Large intestine (tissue), 3 donors: ENCODE measurements at regions not wholly inside any gene's neighbourhood (a gene's known extent, or its start where the extent isn't known, plus 50 kb on each side); places are given as distances from the start of the nearest gene placed in this dataset.
"Not testable (repeated sequence)": the region's sequence is repeated elsewhere in the genome, so short reads cannot be mapped to it uniquely, and the experiment has no call there.

Source experiments
- DNase-seq, 2 donors: peaks; one replicate each; pipeline versions ENCODE4 v3.0.0 to v3.0.0-alpha.2; 2013
- H3K27ac ChIP-seq: one replicate; pipeline ENCODE4 v1.5.1; 2013; ENCODE audit warnings: low read length
- H3K27me3 ChIP-seq: 2 replicates; pipeline ENCODE4 v1.6.1; 2013; ENCODE audit warnings: low read length; ENCODE audit not compliant: control insufficient read depth, insufficient read depth
- H3K36me3 ChIP-seq: 2 replicates; pipeline ENCODE4 v1.6.1; 2013; ENCODE audit warnings: low read length; ENCODE audit not compliant: control insufficient read depth, insufficient read depth
- H3K4me1 ChIP-seq: one replicate; pipeline ENCODE4 v1.6.1; 2013; ENCODE audit warnings: low read length; ENCODE audit not compliant: control insufficient read depth, insufficient read depth
- H3K4me3 ChIP-seq: one replicate; pipeline ENCODE4 v1.5.1; 2013; ENCODE audit warnings: low read length
- H3K9me3 ChIP-seq: one replicate; pipeline ENCODE4 v1.6.1; 2013; ENCODE audit warnings: mild to moderate bottlenecking, low read depth, low read length, moderate library complexity; ENCODE audit not compliant: control insufficient read depth
- WGBS: methylation state at CpG from one replicate; pipeline ENCODE4 v1.1.5; 2013; ENCODE audit warnings: low lambda C conversion rate; ENCODE audit not compliant: insufficient coverage; 5-methylcytosine and 5-hydroxymethylcytosine counted together

DNA sequence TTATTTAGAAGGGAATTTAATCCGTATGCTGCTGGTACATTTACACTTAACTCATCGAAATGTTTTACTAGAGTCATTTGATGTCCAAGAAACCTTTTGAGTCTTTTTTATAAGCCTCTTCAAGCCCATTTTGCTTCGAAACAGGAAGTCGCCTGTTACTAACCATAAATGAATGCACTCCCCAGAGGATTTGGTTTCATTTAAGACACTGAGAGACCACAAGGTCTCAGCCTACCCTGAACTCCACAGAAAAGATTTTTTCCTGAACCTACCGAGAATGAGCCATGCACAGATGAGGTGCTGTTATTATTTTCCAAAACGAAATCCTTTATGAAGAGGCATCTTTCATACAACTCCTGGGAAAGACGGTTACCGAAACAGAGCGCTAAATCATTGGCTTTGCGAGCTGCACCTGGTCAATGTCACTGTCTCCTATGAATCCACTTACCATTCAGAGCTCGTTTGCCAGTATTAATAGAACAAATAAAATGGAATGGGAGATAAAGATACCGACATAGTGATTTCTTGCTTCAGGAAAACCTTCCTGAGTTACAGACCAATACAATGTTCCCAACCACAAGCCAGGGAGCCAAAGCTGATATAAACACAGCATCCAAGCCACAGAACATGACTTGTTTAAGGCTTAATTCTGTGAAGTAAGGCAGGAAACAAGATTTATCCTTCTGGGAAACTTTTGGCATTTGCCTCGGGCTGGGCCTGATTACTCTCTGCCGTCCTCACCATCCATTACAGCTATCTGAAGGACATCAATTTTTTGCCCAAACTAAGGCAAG, 382.1 kb downstream of the OSR1 start:
- H3K27me3 ChIP-seq = no peaks in the 10 kb centered on the region
- no peaks in the 10 kb centered on the region for H3K36me3 ChIP-seq
- H3K4me3 ChIP-seq = no peak overlapping the region
- no peaks in the 10 kb centered on the region for H3K4me1 ChIP-seq
- no peaks in the 10 kb centered on the region for H3K9me3 ChIP-seq
- WGBS = 100% methylated on average over 1 of the region's 14 CpGs
- H3K27ac ChIP-seq = peak overlapping the region; percentile 1
- no peak for DNase-seq

DNA sequence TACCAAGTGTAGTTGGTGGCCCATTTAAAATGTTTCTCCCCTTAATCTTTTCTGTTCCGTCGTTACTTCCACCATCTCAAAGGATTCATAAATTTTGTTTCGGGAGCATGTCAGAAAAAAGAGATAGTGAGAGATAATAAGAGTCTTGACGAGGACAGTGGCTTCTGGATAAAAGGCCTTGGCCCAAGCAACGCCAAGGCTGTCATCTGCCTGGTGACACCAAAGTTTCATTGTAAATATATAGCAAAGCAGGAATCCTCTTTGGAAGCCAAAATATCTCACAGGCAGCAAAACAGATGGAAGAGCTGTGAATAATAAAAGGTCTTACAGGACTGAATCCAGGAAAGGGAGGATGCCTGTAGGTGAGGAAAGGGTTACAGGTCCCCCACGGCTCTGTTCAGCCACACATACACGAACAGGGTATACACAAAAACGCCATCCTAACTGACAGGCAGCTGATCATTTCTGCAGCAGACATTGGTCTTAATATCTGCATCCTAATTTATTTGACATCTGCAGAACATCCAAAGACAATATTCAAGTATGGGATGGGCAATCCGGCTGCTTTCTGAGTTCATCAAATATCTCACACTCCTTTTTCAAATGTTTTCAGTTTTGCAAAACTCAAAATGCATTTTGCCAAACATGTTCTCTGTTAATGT, 382.8 kb downstream of the OSR1 start:
- WGBS = 80% methylated on average over 1 of the region's 9 CpGs
- no peak overlapping the region for H3K4me3 ChIP-seq
- H3K9me3 ChIP-seq = no peaks in the 10 kb centered on the region
- H3K36me3 ChIP-seq = no peaks in the 10 kb centered on the region
- H3K27ac ChIP-seq = no peak overlapping the region
- no peak for DNase-seq
- H3K27me3 ChIP-seq = no peaks in the 10 kb centered on the region
- no peaks in the 10 kb centered on the region for H3K4me1 ChIP-seq

DNA sequence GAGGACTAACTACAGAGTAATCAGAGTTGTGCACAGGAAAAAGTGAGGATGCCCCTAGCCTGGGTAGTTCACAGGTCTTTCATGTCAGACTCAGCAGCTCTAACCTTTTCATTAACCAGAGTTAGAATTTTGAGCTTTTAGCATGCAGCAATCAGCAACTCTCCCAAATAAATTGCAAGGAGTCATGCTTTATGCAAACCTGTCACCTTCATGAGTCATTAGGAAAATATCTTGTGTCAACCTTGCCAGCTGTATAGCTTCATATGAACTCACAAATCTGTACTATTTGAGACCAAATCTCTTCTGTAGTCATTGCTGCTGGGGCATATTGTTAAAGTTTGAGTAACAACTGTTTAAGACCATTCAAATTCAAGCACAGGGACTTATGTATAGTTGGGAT, 382.3 kb upstream of the NT5C1B start:
- Histone ChIP-seq H3K27ac (no peak overlapping the region), H3K4me1 (no peaks in the 10 kb centered on the region), H3K4me3 (no peak overlapping the region), H3K36me3 (no peaks in the 10 kb centered on the region), H3K9me3 (no peaks in the 10 kb centered on the region), H3K27me3 (no peaks in the 10 kb centered on the region)
- DNase-seq = no peak

DNA sequence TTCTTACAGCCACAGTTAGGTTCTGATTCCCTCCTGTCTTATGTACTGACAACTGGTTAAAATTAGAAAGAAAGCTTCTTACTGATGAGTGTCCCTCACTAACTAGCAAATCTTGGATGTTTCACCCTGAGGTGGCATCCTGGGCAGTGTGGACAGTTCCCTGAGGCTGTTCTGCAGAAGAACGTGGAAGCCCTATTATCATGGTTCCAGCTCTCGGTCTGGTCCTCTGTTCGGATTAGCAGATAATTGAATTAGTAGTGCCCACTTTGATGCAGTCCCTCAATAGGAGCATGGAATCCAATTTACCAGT, 381.7 kb upstream of the NT5C1B start:
- no peaks in the 10 kb centered on the region for H3K4me1 ChIP-seq
- H3K27me3 ChIP-seq = no peaks in the 10 kb centered on the region
- H3K36me3 ChIP-seq = no peaks in the 10 kb centered on the region
- H3K9me3 ChIP-seq = no peaks in the 10 kb centered on the region
- no peak overlapping the region for H3K27ac ChIP-seq
- H3K4me3 ChIP-seq = no peak overlapping the region
- WGBS = 80% methylated on average over 1 of the region's 3 CpGs
- no peak for DNase-seq

DNA sequence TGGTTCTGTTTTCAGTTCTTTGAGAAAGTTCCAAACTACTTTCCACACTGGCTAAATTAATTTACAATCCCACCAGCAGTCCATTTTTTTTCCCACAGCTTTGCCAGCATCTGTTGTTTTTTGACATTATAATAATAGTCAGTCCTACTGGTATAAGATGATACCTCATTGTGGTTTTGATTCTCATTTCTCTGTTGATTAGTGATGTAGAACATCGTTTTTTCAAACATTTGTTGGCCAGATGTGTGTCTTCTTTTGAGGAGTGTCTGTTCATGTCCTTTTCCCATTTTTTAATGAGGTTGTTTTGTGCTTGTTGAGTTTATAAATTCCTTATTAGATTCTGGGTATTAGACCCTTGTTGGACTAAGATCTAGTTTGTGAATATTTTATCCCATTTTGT, 376.8 kb upstream of the NT5C1B start:
- H3K9me3 ChIP-seq = no peaks in the 10 kb centered on the region
- no peaks in the 10 kb centered on the region for H3K4me1 ChIP-seq
- WGBS = no CpG with 5 or more reads among the region's 1 CpG
- DNase-seq = no peak
- H3K27ac ChIP-seq = no peak overlapping the region
- no peaks in the 10 kb centered on the region for H3K36me3 ChIP-seq
- no peaks in the 10 kb centered on the region for H3K27me3 ChIP-seq
- no peak overlapping the region for H3K4me3 ChIP-seq

DNA sequence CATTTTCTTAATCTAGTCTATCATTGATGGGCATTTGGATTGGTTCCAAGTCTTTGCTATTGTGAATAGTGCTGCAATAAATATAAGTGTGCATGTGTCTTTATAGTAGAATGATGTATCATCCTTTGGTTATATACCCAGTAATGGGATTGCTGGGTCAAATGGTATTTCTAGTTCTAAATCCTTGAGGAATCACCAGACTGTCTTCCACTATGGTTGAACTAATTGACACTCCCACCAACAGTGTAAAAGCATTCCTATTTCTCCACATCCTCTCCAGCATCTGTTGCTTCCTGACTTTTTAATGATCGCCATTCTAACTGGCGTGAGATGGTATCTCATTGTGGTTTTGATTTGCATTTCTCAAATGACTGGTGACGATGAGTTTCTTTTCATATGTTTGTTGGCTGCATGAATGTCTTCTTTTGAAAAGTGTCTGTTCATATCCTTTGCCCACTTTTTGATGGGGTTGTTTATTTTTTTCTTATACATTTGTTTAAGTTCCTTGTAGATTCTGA, 374.4 kb upstream of the NT5C1B start:
- DNase-seq, H3K4me3 ChIP-seq, H3K27ac ChIP-seq, H3K27me3 ChIP-seq, H3K9me3 ChIP-seq, H3K4me1 ChIP-seq, H3K36me3 ChIP-seq: not testable (repeated sequence)
- WGBS = no CpG with 5 or more reads among the region's 3 CpGs

DNA sequence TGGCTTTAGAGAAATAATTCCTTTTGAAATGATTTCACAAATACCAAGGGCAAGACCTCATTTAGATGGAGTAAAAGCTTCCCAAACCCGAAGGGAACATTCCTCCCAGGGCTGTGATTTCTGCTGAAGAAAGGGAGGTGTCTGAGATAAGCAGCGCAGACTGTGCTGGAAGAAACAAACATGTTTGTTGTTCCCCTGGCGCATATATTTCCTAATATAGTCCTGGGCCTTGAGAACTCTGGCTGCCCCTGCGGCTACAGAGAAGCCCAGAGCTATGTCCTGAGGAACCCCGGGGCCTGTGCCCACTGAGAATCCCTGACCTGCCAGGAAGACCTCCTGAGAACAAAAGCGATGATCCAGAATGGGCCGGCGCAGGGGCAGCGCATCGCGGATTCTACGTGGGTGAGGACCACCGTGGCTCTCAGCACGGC, 372.6 kb upstream of the NT5C1B start:
- no peak overlapping the region for H3K4me3 ChIP-seq
- no peaks in the 10 kb centered on the region for H3K9me3 ChIP-seq
- WGBS = no CpG with 5 or more reads among the region's 14 CpGs
- no peaks in the 10 kb centered on the region for H3K27me3 ChIP-seq
- H3K27ac ChIP-seq = no peak overlapping the region
- no peaks in the 10 kb centered on the region for H3K36me3 ChIP-seq
- no peak for DNase-seq
- no peaks in the 10 kb centered on the region for H3K4me1 ChIP-seq

DNA sequence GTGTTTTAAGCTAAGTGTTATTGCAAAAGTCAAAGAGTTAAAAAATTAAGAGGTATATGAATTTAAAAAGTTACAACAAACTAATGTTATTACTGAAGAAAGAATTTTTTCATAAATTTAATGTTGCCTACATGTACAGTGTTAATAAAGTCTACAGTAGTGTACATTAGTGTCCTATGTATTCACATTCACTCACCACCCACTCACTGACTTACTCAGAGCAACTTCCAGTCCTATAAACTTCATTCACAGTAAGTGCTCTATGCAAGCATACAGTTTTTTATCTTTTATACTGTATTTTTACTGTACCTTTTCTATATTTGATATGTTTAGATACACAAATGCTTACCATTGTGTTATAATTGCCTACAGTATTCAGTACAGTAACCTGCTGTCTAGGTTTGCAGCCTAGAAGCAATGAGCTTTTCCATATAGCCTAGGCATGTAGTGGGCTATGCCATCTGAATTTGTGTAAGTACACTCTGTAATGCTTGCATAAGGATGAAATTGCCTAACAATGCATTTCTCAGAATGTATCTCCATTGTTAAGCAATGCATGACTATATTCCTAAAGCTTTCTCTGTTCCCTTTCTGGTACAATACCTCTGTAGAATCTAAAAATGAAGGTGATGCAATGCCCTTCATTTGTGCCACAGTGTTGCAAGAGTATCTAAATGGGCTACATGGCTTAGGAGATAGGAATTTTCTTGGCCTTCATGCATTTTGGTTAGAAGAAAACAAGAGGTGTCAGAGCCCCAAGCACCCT, 370.8 kb upstream of the NT5C1B start:
- Histone ChIP-seq H3K9me3 (no peaks in the 10 kb centered on the region), H3K27ac (no peak overlapping the region), H3K36me3 (no peaks in the 10 kb centered on the region), H3K4me1 (no peaks in the 10 kb centered on the region), H3K27me3 (no peaks in the 10 kb centered on the region), H3K4me3 (no peak overlapping the region)
- no peak for DNase-seq

DNA sequence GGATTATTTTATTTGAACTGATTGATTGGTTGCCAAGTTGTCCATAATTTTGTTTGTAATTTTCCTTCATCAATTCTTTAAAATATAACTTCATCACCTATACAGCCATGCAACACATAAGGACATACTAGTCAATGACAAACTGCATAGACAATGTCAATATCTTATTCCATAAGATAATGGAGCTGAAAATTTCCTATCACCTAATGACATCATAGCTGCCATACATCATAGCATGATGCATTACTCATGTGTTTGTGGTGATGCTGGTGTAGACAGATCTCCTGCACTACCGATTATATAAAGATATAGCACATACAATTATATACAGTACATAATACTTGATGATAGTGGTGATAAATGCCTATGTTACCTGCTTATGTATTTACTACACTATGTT, 369.8 kb upstream of the NT5C1B start:
- H3K27me3 ChIP-seq = no peaks in the 10 kb centered on the region
- no peak for DNase-seq
- no peaks in the 10 kb centered on the region for H3K36me3 ChIP-seq
- no peak overlapping the region for H3K27ac ChIP-seq
- H3K4me3 ChIP-seq = no peak overlapping the region
- H3K4me1 ChIP-seq = no peaks in the 10 kb centered on the region
- WGBS = no CpG with 5 or more reads among the region's 1 CpG
- no peaks in the 10 kb centered on the region for H3K9me3 ChIP-seq

DNA sequence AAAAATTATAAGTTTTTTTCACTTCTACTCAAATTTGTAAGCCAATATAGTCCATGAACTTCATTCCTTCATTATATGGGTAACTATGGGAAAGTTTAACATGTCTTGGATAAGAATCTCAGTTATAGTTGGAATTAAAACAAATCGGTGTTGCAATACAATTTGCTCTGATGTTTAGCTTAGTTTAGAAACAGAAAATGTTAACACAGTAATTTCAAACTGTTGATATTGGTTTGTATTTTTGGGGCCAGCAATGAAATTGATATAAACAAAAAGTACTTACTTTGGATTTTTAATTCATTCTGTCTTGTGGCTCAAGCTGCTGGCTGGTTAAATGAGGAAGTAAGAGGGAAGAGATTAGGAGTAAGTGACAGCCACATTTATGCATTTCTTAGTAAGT, 368.5 kb upstream of the NT5C1B start:
- no peaks in the 10 kb centered on the region for H3K27me3 ChIP-seq
- no peak overlapping the region for H3K4me3 ChIP-seq
- H3K36me3 ChIP-seq = no peaks in the 10 kb centered on the region
- no peak overlapping the region for H3K27ac ChIP-seq
- no peaks in the 10 kb centered on the region for H3K9me3 ChIP-seq
- no peaks in the 10 kb centered on the region for H3K4me1 ChIP-seq
- 83% methylated on average over 1 of the region's 1 CpG for WGBS
- no peak for DNase-seq
